ENCODE measurements at regions not wholly inside any gene's neighbourhood (a gene's known extent, or its start where the extent isn't known, plus 50 kb on each side); places are given as distances from the start of the nearest gene placed in this dataset.

DNA sequence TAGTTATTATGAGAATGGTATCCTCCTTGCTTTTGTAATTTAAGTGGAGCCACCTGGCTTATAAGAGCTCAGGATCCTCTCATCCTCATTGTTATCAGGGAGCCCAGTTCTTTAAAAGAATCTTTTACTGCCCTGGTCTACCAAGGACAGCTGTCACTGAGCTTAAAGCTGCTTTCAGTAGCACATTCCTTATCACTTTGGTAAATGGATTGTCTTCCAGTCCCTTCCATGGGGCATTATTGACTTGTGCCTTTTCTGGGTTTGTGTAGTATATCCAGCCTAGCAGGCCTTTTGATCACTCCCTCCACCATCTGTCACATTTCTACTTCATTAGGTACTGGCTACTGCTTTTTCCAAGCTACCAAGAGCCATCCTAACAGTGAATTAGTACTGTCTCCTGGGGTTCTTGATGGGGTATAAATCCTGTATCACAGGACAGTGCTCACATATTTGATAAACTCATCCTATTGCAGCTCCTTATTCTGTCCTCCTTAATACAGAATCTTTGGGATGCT lies 208.9 kb downstream of the TMEM26 start:
- TF ChIP-seq SP1 (IDR thresholded peaks at IDR 0.05) (no peak), LEF1 (IDR thresholded peaks at IDR 0.05; ENCODE audit: borderline replicate concordance) (no peak), ELF4 (IDR thresholded peaks at IDR 0.05) (no peak), FOXK2 (IDR thresholded peaks at IDR 0.05) (no peak), BHLHE40 (IDR thresholded peaks at IDR 0.05; ENCODE audit: borderline replicate concordance) (no peak)
- TF ChIP-seq, protein P1, sequence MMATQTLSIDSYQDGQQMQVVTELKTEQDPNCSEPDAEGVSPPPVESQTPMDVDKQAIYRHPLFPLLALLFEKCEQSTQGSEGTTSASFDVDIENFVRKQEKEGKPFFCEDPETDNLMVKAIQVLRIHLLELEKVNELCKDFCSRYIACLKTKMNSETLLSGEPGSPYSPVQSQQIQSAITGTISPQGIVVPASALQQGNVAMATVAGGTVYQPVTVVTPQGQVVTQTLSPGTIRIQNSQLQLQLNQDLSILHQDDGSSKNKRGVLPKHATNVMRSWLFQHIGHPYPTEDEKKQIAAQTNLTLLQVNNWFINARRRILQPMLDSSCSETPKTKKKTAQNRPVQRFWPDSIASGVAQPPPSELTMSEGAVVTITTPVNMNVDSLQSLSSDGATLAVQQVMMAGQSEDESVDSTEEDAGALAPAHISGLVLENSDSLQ (IDR thresholded peaks at IDR 0.05) = no peak
